Cardiac fibroblast (primary cell): ENCODE measurements at regions not wholly inside any gene's neighbourhood (a gene's known extent, or its start where the extent isn't known, plus 50 kb on each side); places are given as distances from the start of the nearest gene placed in this dataset.
A peak's percentile ranks its signal among the peaks of the same experiment; 100 is the strongest.

ENCODE experiments used
- DNase-seq, 2 donors: peaks; one replicate each; pipeline versions ENCODE4 v3.0.0 to v3.0.0-alpha.2; 2010; ENCODE audit warnings: low read depth in 2 of 2
- H3K4me3 ChIP-seq, 2 donors: replicated peaks in 1 of 2; 1 replicate in 1 of 2; 2 replicates in 1 of 2; pipeline ENCODE4 v1.5.1; 2011; ENCODE audit warnings: low read depth in 2 of 2, low read length in 2 of 2, mild to moderate bottlenecking in 2 of 2, moderate library complexity in 1 of 2
- TF ChIP-seq, protein P1 (sequence below): IDR thresholded peaks from one replicate; pipeline ENCODE4 v1.5.1; 2011; ENCODE audit warnings: low read depth, mild to moderate bottlenecking, low read length, inconsistent platforms

DNA sequence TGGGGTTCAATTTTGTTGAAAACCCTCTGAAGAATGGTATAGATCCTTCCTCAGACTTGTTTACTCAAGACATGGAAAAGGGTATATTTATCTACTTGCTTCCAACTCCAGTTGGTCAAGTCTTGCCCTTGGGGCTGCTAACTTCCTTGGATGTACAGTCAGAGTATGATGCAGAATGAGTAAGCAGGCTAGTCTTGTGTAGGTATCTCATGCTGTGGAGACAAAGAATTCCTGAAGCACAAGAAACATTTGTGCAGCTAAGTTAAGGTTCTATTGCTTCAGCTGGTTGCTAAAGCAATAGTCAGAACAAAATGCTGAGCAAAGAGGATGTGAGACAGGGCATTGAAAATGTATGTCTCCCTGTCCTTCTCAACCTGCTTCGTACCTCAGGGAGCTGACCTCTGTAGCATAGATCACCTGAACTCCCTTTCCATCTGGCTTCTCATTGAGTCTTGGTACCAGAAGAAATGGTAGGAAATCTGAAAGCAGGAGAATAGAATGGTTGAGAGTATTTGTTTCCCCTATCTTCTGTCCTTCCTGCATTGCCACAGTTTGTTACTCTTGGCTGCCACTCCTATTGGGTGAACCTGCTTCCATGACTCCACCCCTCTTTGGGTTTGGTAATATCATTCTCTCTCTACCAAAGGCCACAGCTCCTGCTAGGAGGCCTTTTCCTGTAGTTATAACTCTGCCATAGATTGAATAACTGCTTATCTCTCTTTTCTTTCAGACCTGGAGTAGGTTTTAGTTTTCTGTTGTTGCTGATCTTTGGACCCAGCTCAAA is 346.0 kb downstream of the PHF14 start:
- H3K4me3 ChIP-seq: no peak overlapping the region
- DNase-seq: peak in 1 of 2 donors; percentile 45
- TF ChIP-seq, protein P1, sequence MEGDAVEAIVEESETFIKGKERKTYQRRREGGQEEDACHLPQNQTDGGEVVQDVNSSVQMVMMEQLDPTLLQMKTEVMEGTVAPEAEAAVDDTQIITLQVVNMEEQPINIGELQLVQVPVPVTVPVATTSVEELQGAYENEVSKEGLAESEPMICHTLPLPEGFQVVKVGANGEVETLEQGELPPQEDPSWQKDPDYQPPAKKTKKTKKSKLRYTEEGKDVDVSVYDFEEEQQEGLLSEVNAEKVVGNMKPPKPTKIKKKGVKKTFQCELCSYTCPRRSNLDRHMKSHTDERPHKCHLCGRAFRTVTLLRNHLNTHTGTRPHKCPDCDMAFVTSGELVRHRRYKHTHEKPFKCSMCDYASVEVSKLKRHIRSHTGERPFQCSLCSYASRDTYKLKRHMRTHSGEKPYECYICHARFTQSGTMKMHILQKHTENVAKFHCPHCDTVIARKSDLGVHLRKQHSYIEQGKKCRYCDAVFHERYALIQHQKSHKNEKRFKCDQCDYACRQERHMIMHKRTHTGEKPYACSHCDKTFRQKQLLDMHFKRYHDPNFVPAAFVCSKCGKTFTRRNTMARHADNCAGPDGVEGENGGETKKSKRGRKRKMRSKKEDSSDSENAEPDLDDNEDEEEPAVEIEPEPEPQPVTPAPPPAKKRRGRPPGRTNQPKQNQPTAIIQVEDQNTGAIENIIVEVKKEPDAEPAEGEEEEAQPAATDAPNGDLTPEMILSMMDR: no peak
